ENCODE measurements at regions not wholly inside any gene's neighbourhood (a gene's known extent, or its start where the extent isn't known, plus 50 kb on each side); places are given as distances from the start of the nearest gene placed in this dataset.

- POLR2A ChIA-PET (ENCODE audit: unreplicated experiment): no interaction called here
- H3K4ac ChIP-seq (ENCODE audit: low read depth, low read length): no peak overlapping the region
Observed at GRCh38 chr13:94920578-94920977, 208.2 kb upstream of the SOX21 start.

More at GRCh38 chr13:94920578-94920977, 208.2 kb upstream of the SOX21 start:
- H4K20me1 ChIP-seq (ENCODE audit: insufficient read depth, low read length): no peaks in the 10 kb centered on the region
- H3K79me1 ChIP-seq (ENCODE audit: low read depth in 1 of 2, low read length in 2 of 2): no peaks in the 10 kb centered on the region
- no peak overlapping the region for H2BK15ac ChIP-seq (ENCODE audit: low read depth, low read length)
- in situ Hi-C loops (cut with MboI; ENCODE audit: low sequenced_read_pairs): no loop called here
- H2BK5ac ChIP-seq (ENCODE audit: low read depth, low read length, poor library complexity, severe bottlenecking): no peak overlapping the region
- H3K23ac ChIP-seq (ENCODE audit: low read depth, low read length): no peak overlapping the region
- H3K14ac ChIP-seq (replicated peaks; ENCODE audit: low read depth, low read length): no peak overlapping the region
- no peaks in the 10 kb centered on the region for H3K36me3 ChIP-seq (ENCODE audit: control insufficient read depth, insufficient read depth, low read length)
- H4K5ac ChIP-seq (ENCODE audit: low read depth, low read length): no peak overlapping the region
- H2BK20ac ChIP-seq (ENCODE audit: low read depth, low read length): no peak overlapping the region
- no peak overlapping the region for H3K9ac ChIP-seq (ENCODE audit: low read depth, low read length)
- H2AK5ac ChIP-seq (ENCODE audit: low read depth, low read length): no peak overlapping the region
- no peak overlapping the region for H3K4me2 ChIP-seq (ENCODE audit: low read depth, low read length)
- dilution Hi-C loops (cut with HindIII; ENCODE audit: low sequenced_read_pairs, unreplicated experiment): no loop called here
- no peak overlapping the region for H2BK120ac ChIP-seq (ENCODE audit: low read depth, low read length)
- no peak overlapping the region for H2AFZ ChIP-seq (replicated peaks; ENCODE audit: low read length, poor library complexity)
- no peak overlapping the region for H4K91ac ChIP-seq (ENCODE audit: insufficient read depth, low read depth, low read length)
- H3K9me1 ChIP-seq (ENCODE audit: insufficient read depth, low read length): no peaks in the 10 kb centered on the region
- no peak for TF ChIP-seq CEBPB (IDR thresholded peaks at IDR 0.05; ENCODE audit: low read depth, low read length)
- no peak for TF ChIP-seq RAD21 (IDR thresholded peaks at IDR 0.05; ENCODE audit: low read length)
- H3K18ac ChIP-seq (ENCODE audit: low read depth, low read length): no peak overlapping the region
- CTCF ChIA-PET: no interaction called here
- no peak for DNase-seq
- no peak overlapping the region for H2AK9ac ChIP-seq (replicated peaks; ENCODE audit: low read depth, low read length, poor library complexity)
- no peaks in the 10 kb centered on the region; the same call in 1 of the 2 replicates for H3K27me3 ChIP-seq (ENCODE audit: control insufficient read depth, insufficient read depth, low read length)
- H3K4me1 ChIP-seq (ENCODE audit: control insufficient read depth, insufficient read depth, low read length): no peaks in the 10 kb centered on the region
- H4K8ac ChIP-seq (ENCODE audit: low read depth in 2 of 2, low read length in 2 of 2): no peak overlapping the region
- H3K4me3 ChIP-seq (ENCODE audit: insufficient read depth, low read depth, low read length): no peak overlapping the region
- BruUV-seq (replicated peaks): no TSS peak
- no peaks in the 10 kb centered on the region for H3K9me3 ChIP-seq (ENCODE audit: control insufficient read depth, insufficient read depth, low read length)
- WGBS, 2 experiments (ENCODE audit: extremely low coverage in 2 of 2, insufficient read length in 1 of 2): no CpG with 5 or more reads among the region's 2 CpGs
- H3K56ac ChIP-seq (ENCODE audit: extremely low read depth, insufficient read depth, low read length): no peak overlapping the region
- ATAC-seq (ENCODE audit: low read depth): no peak
- no peak overlapping the region for H3K27ac ChIP-seq (ENCODE audit: insufficient read depth, low read length)
- intact Hi-C loops (cut with micrococcal nuclease): no loop called here
